PC-9 (cell line): ENCODE measurements at regions not wholly inside any gene's neighbourhood (a gene's known extent, or its start where the extent isn't known, plus 50 kb on each side); places are given as distances from the start of the nearest gene placed in this dataset.

Experiments used
- BruUV-seq: library from RNA; stranded (reverse); fragments of 400-500 nt; replicated peaks from 2 replicates; lab custom pipeline; 2021; lab: Mats Ljungman, UMichigan
- CTCF ChIA-PET: fragments of 300-600 bp; sonication (Branson Sonifier 250); formaldehyde crosslinking; loops from one replicate; lab custom pipeline; 2022; ENCODE audit warnings: antibody characterized with exemption; lab: Charles Lee
- POLR2A ChIA-PET: fragments of 300-600 bp; sonication (Branson Sonifier 250); formaldehyde crosslinking; loops from one replicate; lab custom pipeline; 2022; ENCODE audit warnings: antibody characterized with exemption; ENCODE audit not compliant: unreplicated experiment; lab: Charles Lee
- DNase-seq, 2 experiments: peaks; one replicate each; pipeline versions ENCODE4 v3.0.0 to v3.0.0-alpha.2; 2015 to 2022; ENCODE audit warnings: mixed read lengths in 1 of 2
- H2AFZ ChIP-seq: fragments of 200-600 bp; sonication (generic); 2 replicates; pipeline ENCODE4 v1.8.1; 2017; ENCODE audit warnings: antibody characterized with exemption
- H3F3A ChIP-seq: fragments of 200-600 bp; sonication (generic); 2 replicates; pipeline ENCODE4 v1.8.1; 2017; ENCODE audit warnings: antibody characterized with exemption, mild to moderate bottlenecking, low read depth; ENCODE audit not compliant: insufficient read depth
- H3K27ac ChIP-seq: fragments of 200-600 bp; sonication (generic); 2 replicates; pipeline ENCODE4 v1.6.1; 2016; ENCODE audit warnings: mixed run types
- H3K27me3 ChIP-seq: fragments of 200-600 bp; sonication (generic); 2 replicates; pipeline ENCODE4 v1.6.1; 2016; ENCODE audit warnings: low read depth, mixed run types; ENCODE audit not compliant: insufficient read depth
- H3K36me3 ChIP-seq: fragments of 200-600 bp; sonication (generic); 2 replicates; pipeline ENCODE4 v1.6.1; 2016; ENCODE audit warnings: low read depth, mixed run types
- H3K4me1 ChIP-seq: fragments of 200-600 bp; sonication (generic); replicated peaks from 2 replicates; pipeline ENCODE4 v1.6.1; 2016; ENCODE audit warnings: mixed run types; ENCODE audit not compliant: insufficient read depth
- H3K4me2 ChIP-seq: fragments of 200-600 bp; sonication (generic); 2 replicates; pipeline ENCODE4 v1.6.1; 2017; ENCODE audit warnings: mixed run types
- H3K4me3 ChIP-seq: fragments of 200-600 bp; sonication (generic); 2 replicates; pipeline ENCODE4 v1.6.1; 2016; ENCODE audit warnings: mixed run types
- H3K79me2 ChIP-seq: fragments of 200-600 bp; sonication (generic); 2 replicates; pipeline ENCODE4 v1.6.1; 2017; ENCODE audit warnings: low read depth, mixed run types
- H3K9me2 ChIP-seq: fragments of 200-600 bp; sonication (generic); 2 replicates; pipeline ENCODE4 v1.8.1; 2017; ENCODE audit warnings: mild to moderate bottlenecking; ENCODE audit not compliant: insufficient read depth
- H3K9me3 ChIP-seq: fragments of 200-600 bp; sonication (generic); 2 replicates; pipeline ENCODE4 v1.8.1; 2016; ENCODE audit warnings: low read depth; ENCODE audit not compliant: insufficient read depth
- H4K20me1 ChIP-seq: fragments of 200-600 bp; sonication (generic); 2 replicates; pipeline ENCODE4 v1.8.1; 2017; ENCODE audit not compliant: insufficient read depth
- EZH2 ChIP-seq: fragments of 200-600 bp; sonication (generic); IDR thresholded peaks from 2 replicates; pipeline ENCODE4 v1.8.0; 2017; ENCODE audit warnings: antibody characterized with exemption, low read depth
- intact Hi-C: fragments of 100-400 bp; cut with micrococcal nuclease; formaldehyde crosslinking; loops from one replicate; pipeline ENCODE4 v1.10.0; 2022; ENCODE audit not compliant: unreplicated experiment
- TF ChIP-seq, protein P1 (sequence below): fragments of 200-600 bp; sonication (generic); conservative IDR thresholded peaks from 2 replicates; pipeline ENCODE4 v1.6.1; 2017; ENCODE audit warnings: mixed run types, antibody characterized with exemption, mild to moderate bottlenecking, moderate library complexity

DNA sequence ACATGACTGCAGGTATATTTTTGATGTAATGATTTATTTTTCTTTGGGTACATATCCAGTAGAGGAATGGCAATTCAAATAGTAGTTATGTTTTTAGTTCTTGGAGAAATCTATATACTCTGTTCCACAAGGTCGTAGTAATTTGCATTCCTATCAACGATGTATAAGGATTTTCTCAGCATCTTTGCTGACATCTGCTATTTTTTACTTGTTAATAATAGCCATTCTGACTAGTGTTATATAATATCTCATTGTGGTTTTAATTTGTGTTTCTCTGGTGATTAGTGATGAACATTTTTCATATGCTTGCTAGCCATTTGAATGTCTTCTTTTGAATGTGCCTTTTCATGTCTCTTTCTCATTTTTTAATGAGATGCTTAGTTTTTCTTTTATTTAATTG lies 292.1 kb upstream of the RGS18 start:
- Histone ChIP-seq H3K9me2 (0 out of 2 replicates have a peak, but pooled peaks cover 3% of the 10 kb centered on the region), H3K36me3 (no peaks in the 10 kb centered on the region), H3K27me3 (no peaks in the 10 kb centered on the region), H3K27ac (no peak overlapping the region), H3K4me3 (no peak overlapping the region), H3K79me2 (no peaks in the 10 kb centered on the region), H3K4me1 (no peaks in the 10 kb centered on the region), H3K4me2 (no peak overlapping the region), H3F3A (no peaks in the 10 kb centered on the region), H2AFZ (no peak overlapping the region), H4K20me1 (no peaks in the 10 kb centered on the region), H3K9me3 (no peaks in the 10 kb centered on the region; the same call in 1 of the 2 replicates)
- no peak for DNase-seq
- TF ChIP-seq EZH2, result no peak
- TF ChIP-seq, protein P1, sequence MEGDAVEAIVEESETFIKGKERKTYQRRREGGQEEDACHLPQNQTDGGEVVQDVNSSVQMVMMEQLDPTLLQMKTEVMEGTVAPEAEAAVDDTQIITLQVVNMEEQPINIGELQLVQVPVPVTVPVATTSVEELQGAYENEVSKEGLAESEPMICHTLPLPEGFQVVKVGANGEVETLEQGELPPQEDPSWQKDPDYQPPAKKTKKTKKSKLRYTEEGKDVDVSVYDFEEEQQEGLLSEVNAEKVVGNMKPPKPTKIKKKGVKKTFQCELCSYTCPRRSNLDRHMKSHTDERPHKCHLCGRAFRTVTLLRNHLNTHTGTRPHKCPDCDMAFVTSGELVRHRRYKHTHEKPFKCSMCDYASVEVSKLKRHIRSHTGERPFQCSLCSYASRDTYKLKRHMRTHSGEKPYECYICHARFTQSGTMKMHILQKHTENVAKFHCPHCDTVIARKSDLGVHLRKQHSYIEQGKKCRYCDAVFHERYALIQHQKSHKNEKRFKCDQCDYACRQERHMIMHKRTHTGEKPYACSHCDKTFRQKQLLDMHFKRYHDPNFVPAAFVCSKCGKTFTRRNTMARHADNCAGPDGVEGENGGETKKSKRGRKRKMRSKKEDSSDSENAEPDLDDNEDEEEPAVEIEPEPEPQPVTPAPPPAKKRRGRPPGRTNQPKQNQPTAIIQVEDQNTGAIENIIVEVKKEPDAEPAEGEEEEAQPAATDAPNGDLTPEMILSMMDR, result no peak
- ChIA-PET POLR2A (no interaction called here), CTCF (no interaction called here)
- intact Hi-C loops, result no loop called here
- BruUV-seq, result no TSS peak

DNA sequence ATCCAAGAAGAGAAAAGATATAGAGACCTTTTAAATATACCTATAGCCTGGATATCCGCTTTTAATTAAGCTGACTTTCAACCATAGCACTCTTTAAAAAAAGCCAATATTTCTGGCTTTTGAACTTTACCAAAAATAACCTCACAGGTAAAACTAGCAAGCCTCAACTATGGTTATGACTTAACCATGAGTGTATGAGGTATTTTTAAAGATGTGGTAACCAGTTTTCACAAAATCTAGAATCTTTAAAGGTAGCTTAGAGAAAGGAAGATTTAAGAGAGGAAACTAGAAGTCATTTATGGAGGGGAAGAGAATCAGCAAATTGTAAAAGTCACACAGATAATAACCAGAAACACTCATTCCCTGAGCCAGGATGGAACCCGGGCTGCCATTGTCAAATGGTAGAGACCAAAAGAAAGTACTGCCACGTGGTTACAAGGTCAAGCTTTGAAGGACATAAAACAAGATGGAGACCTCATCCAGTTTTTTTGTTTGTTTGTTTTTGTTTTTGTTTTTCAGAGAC lies 288.4 kb upstream of the RGS18 start:
- CTCF ChIA-PET, result no interaction called here

DNA sequence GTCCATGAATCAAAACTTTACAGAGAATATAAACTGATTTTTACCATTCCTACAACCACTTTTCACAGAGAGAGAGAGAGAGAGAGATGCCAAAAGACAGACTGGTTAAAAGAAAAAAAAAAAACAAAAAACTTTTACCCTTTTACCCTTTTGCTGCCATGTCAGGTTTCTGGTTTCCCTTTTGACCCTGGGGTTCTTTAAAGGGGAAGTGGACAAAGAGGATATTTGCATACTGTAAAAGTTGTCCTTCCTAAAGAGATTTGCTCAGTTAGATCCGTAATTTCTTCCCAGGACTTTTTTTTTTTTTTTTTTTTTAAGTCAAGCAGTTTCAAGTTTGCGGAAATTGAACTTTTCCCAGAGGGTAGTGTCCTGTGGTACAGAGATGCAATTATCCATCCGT lies 287.8 kb upstream of the RGS18 start:
- no peaks in the 10 kb centered on the region for H4K20me1 ChIP-seq
- no TSS peak for BruUV-seq
- H3K4me2 ChIP-seq, result no peak overlapping the region
- H3K4me3 ChIP-seq, result no peak overlapping the region
- no peak overlapping the region for H3K27ac ChIP-seq
- H3K4me1 ChIP-seq, result no peaks in the 10 kb centered on the region
- no peaks in the 10 kb centered on the region; the same call in 1 of the 2 replicates for H3K9me2 ChIP-seq
- ChIA-PET CTCF (no interaction called here), POLR2A (no interaction called here)
- no peak overlapping the region for H2AFZ ChIP-seq
- no peaks in the 10 kb centered on the region for H3K27me3 ChIP-seq
- no peak for TF ChIP-seq EZH2
- TF ChIP-seq, protein P1, result no peak
- no peaks in the 10 kb centered on the region for H3F3A ChIP-seq
- H3K9me3 ChIP-seq, result no peaks in the 10 kb centered on the region
- DNase-seq, result no peak
- intact Hi-C loops, result no loop called here
- no peaks in the 10 kb centered on the region for H3K79me2 ChIP-seq
- H3K36me3 ChIP-seq, result no peaks in the 10 kb centered on the region

More for the DNA sequence above, 288.4 kb upstream of the RGS18 start:
- Histone ChIP-seq H3K9me3 (no peaks in the 10 kb centered on the region; the same call in 1 of the 2 replicates), H3K79me2 (no peaks in the 10 kb centered on the region), H3K27ac (no peak overlapping the region), H3K4me3 (no peak overlapping the region), H3K9me2 (no peaks in the 10 kb centered on the region; the same call in 1 of the 2 replicates), H2AFZ (no peak overlapping the region), H3K4me2 (no peak overlapping the region), H4K20me1 (no peaks in the 10 kb centered on the region), H3K27me3 (no peaks in the 10 kb centered on the region), H3K36me3 (no peaks in the 10 kb centered on the region), H3K4me1 (no peaks in the 10 kb centered on the region), H3F3A (no peaks in the 10 kb centered on the region)
- no TSS peak for BruUV-seq
- POLR2A ChIA-PET, result no interaction called here
- no peak for DNase-seq
- intact Hi-C loops, result no loop called here
- TF ChIP-seq, protein P1, result no peak
- TF ChIP-seq EZH2, result no peak
